Chondrocyte (in vitro differentiated cells): ENCODE measurements at regions not wholly inside any gene's neighbourhood (a gene's known extent, or its start where the extent isn't known, plus 50 kb on each side); places are given as distances from the start of the nearest gene placed in this dataset.

ENCODE experiments used
- DNase-seq: peaks from one replicate; pipeline ENCODE4 v3.0.0; 2021; ENCODE audit warnings: mixed read lengths, low spot score
- H3K27ac Mint-ChIP-seq: one replicate; pipeline ENCODE4 v1.8.0; 2021; ENCODE audit warnings: mild to moderate bottlenecking, moderate library complexity, mixed read lengths; ENCODE audit not compliant: unreplicated experiment
- H3K27me3 Mint-ChIP-seq: 2 replicates; pipeline ENCODE4 v1.8.0; 2021; ENCODE audit warnings: low read depth, mixed read lengths
- H3K36me3 Mint-ChIP-seq: 2 replicates; pipeline ENCODE4 v1.8.0; 2021; ENCODE audit warnings: low read depth, mixed read lengths
- H3K4me1 Mint-ChIP-seq: 2 replicates; pipeline ENCODE4 v1.8.0; 2021; ENCODE audit warnings: low read depth, mild to moderate bottlenecking, mixed read lengths
- H3K4me3 Mint-ChIP-seq: one replicate; pipeline ENCODE4 v1.8.0; 2021; ENCODE audit warnings: mild to moderate bottlenecking, moderate library complexity, mixed read lengths; ENCODE audit not compliant: unreplicated experiment
- H3K9me3 Mint-ChIP-seq: 2 replicates; pipeline ENCODE4 v1.8.0; 2021; ENCODE audit warnings: low read depth, mixed read lengths
- TF ChIP-seq, protein P1 (sequence below): fragments of 200-600 bp; sonication (generic); IDR thresholded peaks from 2 replicates; pipeline ENCODE4 v1.5.0; 2021; ENCODE audit warnings: antibody characterized with exemption, mild to moderate bottlenecking, moderate library complexity

DNA sequence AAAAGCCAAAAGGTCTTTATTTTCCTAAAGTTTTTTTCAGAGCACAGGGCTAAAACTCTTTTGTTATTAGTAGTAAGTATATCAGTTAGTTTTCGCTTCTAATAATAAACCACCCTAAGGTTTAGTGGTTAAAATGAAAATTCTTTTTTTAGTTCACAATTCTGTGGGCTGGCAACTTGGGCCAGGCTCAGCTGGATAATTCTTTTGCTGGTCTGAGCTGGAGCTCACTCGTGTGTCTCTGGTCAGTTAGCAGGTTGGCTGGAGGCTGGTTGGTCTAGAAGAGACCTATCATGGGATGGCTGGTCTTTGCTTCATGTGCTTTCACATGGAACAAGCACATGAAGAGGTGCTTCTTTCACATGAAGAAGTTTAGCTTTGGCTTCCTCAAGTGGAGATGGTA, 227.1 kb upstream of the LCORL start:
- no peak for DNase-seq
- Mint-ChIP-seq H3K36me3 (no peaks in the 10 kb centered on the region), H3K4me3 (no peak overlapping the region), H3K4me1 (no peaks in the 10 kb centered on the region), H3K27me3 (no peaks in the 10 kb centered on the region), H3K27ac (no peak overlapping the region), H3K9me3 (no peaks in the 10 kb centered on the region)
- TF ChIP-seq, protein P1, sequence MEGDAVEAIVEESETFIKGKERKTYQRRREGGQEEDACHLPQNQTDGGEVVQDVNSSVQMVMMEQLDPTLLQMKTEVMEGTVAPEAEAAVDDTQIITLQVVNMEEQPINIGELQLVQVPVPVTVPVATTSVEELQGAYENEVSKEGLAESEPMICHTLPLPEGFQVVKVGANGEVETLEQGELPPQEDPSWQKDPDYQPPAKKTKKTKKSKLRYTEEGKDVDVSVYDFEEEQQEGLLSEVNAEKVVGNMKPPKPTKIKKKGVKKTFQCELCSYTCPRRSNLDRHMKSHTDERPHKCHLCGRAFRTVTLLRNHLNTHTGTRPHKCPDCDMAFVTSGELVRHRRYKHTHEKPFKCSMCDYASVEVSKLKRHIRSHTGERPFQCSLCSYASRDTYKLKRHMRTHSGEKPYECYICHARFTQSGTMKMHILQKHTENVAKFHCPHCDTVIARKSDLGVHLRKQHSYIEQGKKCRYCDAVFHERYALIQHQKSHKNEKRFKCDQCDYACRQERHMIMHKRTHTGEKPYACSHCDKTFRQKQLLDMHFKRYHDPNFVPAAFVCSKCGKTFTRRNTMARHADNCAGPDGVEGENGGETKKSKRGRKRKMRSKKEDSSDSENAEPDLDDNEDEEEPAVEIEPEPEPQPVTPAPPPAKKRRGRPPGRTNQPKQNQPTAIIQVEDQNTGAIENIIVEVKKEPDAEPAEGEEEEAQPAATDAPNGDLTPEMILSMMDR, result no peak

DNA sequence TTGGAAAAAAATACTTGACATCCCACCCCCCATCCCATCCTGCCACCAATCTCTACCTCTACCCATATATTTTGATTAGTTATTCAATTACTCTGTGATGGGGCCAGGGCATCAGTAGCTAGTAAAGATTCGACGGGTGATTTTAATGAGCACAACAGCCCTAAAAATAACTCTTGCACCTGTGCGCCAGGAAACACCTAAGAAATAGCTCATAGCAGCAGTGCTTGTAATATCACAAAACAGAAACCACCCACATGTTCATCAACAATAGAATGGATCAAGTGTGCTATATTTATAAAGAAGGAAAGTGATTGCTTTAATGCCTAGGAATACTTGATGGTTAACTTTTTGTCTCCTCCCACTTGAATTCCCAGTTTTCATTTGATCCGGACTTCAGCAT, 225.6 kb upstream of the LCORL start:
- H3K36me3 Mint-ChIP-seq, result no peaks in the 10 kb centered on the region
- H3K27ac Mint-ChIP-seq, result no peak overlapping the region
- no peaks in the 10 kb centered on the region for H3K9me3 Mint-ChIP-seq
- DNase-seq, result no peak
- H3K27me3 Mint-ChIP-seq, result peaks cover 2% of the 10 kb centered on the region
- TF ChIP-seq, protein P1, result no peak
- H3K4me3 Mint-ChIP-seq, result no peak overlapping the region
- no peaks in the 10 kb centered on the region for H3K4me1 Mint-ChIP-seq

DNA sequence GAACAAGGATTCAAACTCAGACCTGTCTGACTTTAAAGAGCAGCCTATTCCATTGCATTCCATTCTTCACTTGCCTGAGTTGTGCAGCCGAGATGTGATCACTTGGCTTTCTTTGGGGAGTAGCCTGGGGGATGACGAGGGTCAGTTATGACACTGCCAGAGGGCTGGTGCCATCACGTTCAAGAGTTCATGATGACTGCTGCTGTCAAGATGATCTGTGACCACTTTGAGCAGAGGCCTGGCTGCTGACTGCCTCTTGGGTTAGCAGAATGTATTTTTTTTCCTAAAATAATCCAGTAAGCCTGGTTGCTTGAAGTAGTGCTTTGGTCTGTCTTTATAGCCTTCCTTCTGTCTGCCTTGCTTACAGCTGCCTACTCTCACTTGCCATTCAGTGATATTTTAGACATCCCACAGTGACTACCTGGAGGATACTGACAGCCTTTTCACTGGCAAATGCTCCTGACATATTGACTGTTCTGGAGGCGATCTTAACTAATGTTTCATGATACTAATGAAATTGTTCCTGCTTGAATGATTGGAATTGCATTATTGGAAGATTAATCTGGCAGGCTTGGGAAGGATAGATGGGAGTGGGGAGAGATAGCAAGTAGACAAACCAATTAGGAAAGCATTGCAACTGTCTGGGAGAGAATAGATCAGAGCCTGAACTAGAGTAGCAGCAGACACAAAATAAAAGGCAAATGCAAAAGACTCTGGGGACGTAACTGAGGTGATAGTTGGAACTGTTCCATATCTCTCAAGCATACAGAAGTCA, 221.6 kb upstream of the LCORL start:
- H3K36me3 Mint-ChIP-seq, result no peaks in the 10 kb centered on the region
- H3K4me3 Mint-ChIP-seq, result no peak overlapping the region
- TF ChIP-seq, protein P1, result no peak
- H3K9me3 Mint-ChIP-seq, result no peaks in the 10 kb centered on the region
- peaks cover 2% of the 10 kb centered on the region for H3K27me3 Mint-ChIP-seq
- no peak overlapping the region for H3K27ac Mint-ChIP-seq
- DNase-seq, result no peak
- H3K4me1 Mint-ChIP-seq, result no peaks in the 10 kb centered on the region

DNA sequence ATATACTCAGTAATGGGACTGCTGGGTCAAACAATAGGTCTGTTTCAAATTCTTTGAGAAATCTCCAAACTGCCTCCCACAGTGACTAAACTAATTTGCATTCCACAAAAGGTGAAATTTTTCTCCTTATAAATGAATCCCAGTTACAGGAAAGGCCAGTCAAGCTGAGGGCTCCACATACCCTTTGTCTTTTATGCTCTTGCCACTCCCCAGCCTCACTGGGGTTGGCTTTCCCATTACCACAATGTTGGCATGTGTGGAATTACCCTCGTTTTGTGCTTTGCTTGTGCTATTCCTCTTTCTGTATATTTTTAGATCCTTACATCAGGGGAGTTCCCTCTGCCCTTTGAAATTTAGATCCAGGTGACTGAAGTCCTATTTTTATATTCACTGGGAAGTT, 220.2 kb upstream of the LCORL start:
- H3K27me3 Mint-ChIP-seq, result peaks cover 2% of the 10 kb centered on the region
- TF ChIP-seq, protein P1, result no peak
- no peaks in the 10 kb centered on the region for H3K4me1 Mint-ChIP-seq
- H3K4me3 Mint-ChIP-seq, result no peak overlapping the region
- no peak for DNase-seq
- no peaks in the 10 kb centered on the region for H3K36me3 Mint-ChIP-seq
- H3K27ac Mint-ChIP-seq, result no peak overlapping the region
- no peaks in the 10 kb centered on the region for H3K9me3 Mint-ChIP-seq

DNA sequence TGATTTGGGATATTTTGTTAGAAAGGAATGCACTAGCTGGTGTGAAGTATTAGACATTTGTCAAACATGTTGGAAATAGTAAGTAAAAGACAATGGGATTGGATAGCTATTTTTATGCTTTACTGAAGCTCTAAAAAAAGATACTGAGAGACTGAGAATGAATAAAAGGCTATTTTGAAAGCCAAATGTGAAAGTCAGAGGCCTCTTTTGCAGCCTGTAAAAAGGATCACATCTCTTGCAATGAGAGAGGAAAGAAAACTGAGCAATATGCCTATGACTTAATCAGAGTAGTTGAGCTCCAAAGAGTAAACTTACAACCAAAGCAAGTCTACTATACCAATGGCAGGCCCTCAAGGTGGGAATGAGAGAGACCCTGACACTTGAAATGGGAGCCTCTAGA, 212.6 kb upstream of the LCORL start:
- TF ChIP-seq, protein P1, result no peak
- H3K36me3 Mint-ChIP-seq, result no peaks in the 10 kb centered on the region
- no peaks in the 10 kb centered on the region for H3K27me3 Mint-ChIP-seq
- H3K4me3 Mint-ChIP-seq, result no peak overlapping the region
- H3K9me3 Mint-ChIP-seq, result peaks cover 17% of the 10 kb centered on the region
- no peak overlapping the region for H3K27ac Mint-ChIP-seq
- no peak for DNase-seq
- no peaks in the 10 kb centered on the region for H3K4me1 Mint-ChIP-seq
